Spleen (tissue), 11 donors: ENCODE measurements at regions not wholly inside any gene's neighbourhood (a gene's known extent, or its start where the extent isn't known, plus 50 kb on each side); places are given as distances from the start of the nearest gene placed in this dataset.

Experiments used
- DNase-seq: peaks from one replicate; pipeline ENCODE4 v3.0.0-alpha.2; 2020
- H3K27ac ChIP-seq, 8 donors: fragments of 200-600 bp; sonication (generic) in 7 of 8; 1 replicate in 4 of 8; 2 replicates in 4 of 8; pipeline versions ENCODE4 v1.5.0 to v1.8.0; 2016 to 2021; ENCODE audit warnings: inconsistent platforms in 4 of 8, mild to moderate bottlenecking in 4 of 8, moderate library complexity in 1 of 8
- H3K27me3 ChIP-seq, 7 donors: fragments of 200-600 bp; sonication (generic) in 6 of 7; replicated peaks in 1 of 7; 1 replicate in 4 of 7; 2 replicates in 3 of 7; pipeline versions ENCODE4 v1.5.0 to v1.8.0; 2016 to 2021; ENCODE audit warnings: inconsistent platforms in 3 of 7, mild to moderate bottlenecking in 1 of 7
- H3K36me3 ChIP-seq, 6 donors: fragments of 200-600 bp; sonication (generic) in 5 of 6; 1 replicate in 4 of 6; 2 replicates in 2 of 6; pipeline versions ENCODE4 v1.5.0 to v1.8.0; 2016 to 2021; ENCODE audit warnings: inconsistent platforms in 2 of 6
- H3K4me1 ChIP-seq, 6 donors: fragments of 200-600 bp; sonication (generic) in 5 of 6; 1 replicate in 3 of 6; 2 replicates in 3 of 6; pipeline versions ENCODE4 v1.5.0 to v1.8.0; 2016 to 2021; ENCODE audit warnings: inconsistent platforms in 3 of 6
- H3K4me3 ChIP-seq, 8 donors: fragments of 200-600 bp; sonication (generic) in 7 of 8; 1 replicate in 4 of 8; 2 replicates in 4 of 8; pipeline versions ENCODE4 v1.5.0 to v1.8.0; 2016 to 2021; ENCODE audit warnings: inconsistent platforms in 4 of 8, mild to moderate bottlenecking in 4 of 8, moderate library complexity in 2 of 8
- H3K9me3 ChIP-seq, 8 donors: fragments of 200-600 bp; sonication (generic) in 7 of 8; 1 replicate in 4 of 8; 2 replicates in 4 of 8; pipeline versions ENCODE4 v1.5.0 to v1.8.0; 2016 to 2021; ENCODE audit warnings: inconsistent platforms in 4 of 8
- POLR2A ChIP-seq, 3 donors: fragments of 450-650 bp; IDR thresholded peaks; one replicate each; pipeline ENCODE4 v1.5.1; 2017; ENCODE audit warnings: antibody characterized with exemption in 3 of 3, mild to moderate bottlenecking in 1 of 3
- POLR2AphosphoS5 ChIP-seq, 3 donors: sonication (generic); formaldehyde crosslinking; IDR thresholded peaks; one replicate each; pipeline ENCODE4 v1.5.1; 2017; ENCODE audit warnings: antibody characterized with exemption in 3 of 3
- WGBS, 5 donors: extraction: QIAGEN DNeasy Blood & Tissue Kit in 3 of 5; methylation state at CpG; one replicate each; pipeline versions ENCODE4 v1.1.5 to v1.1.7; 2013 to 2018; 5-methylcytosine and 5-hydroxymethylcytosine counted together
- intact Hi-C: fragments of 100-400 bp; cut with DNase I; formaldehyde crosslinking; loops from one replicate; pipeline ENCODE4 v1.15.0; 2023; ENCODE audit warnings: low total_unique reads
- TF ChIP-seq, protein P1 (sequence below), 11 experiments: fragments of 200-600 bp in 7 of 11; fragments of 450-650 bp in 4 of 11; sonication (generic) in 4 of 11; IDR thresholded peaks in 8 of 11; conservative IDR thresholded peaks in 3 of 11; 1 replicate in 7 of 11; 2 replicates in 4 of 11; pipeline versions ENCODE4 v1.4.0 to v1.8.0; 2016 to 2021; ENCODE audit warnings: antibody characterized with exemption in 11 of 11, inconsistent platforms in 4 of 11, mild to moderate bottlenecking in 1 of 11
- donor health status: healthy with polysubstance abuse.
- donor health status: DM: no; HTN: no; CAD: no; lungs with moderate emphysema.
- donor health status: DM: no; HTN: no; CAD: no.
- donor health status: Bipolar disorder and iron deficiency.
- donor health status: healthy.
- donor health status: DM: no; HTN: no; CAD: no.
- donor health status: DM: yes; HTN: yes; CAD: no.

DNA sequence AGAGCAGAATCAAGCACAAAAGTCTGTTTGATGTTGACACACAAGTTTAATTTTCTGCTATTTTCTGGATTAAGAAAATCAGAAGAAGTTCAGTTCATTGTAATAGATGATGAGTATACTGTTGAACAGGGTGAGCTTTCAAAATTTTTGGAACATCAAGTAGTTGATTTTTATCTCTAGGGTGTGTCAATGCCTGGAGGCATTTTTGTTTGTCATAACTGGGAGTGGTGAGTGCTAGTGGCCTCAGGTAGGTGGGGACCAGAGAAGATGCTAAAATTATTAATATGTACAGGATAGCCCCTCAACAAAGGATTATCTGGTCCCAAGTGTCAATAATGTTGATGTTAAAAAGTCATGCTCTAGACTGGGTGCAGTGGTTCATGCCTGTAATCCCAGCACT, 279.7 kb upstream of the GNPDA2 start:
- intact Hi-C loops = no loop called here
- no peaks in the 10 kb centered on the region for H3K9me3 ChIP-seq
- no peaks in the 10 kb centered on the region for H3K4me1 ChIP-seq
- no peak for DNase-seq
- no peaks in the 10 kb centered on the region for H3K36me3 ChIP-seq
- TF ChIP-seq POLR2AphosphoS5 (IDR thresholded peaks at IDR 0.05) = no peak
- no peak for TF ChIP-seq POLR2A (IDR thresholded peaks at IDR 0.05)
- TF ChIP-seq, protein P1, sequence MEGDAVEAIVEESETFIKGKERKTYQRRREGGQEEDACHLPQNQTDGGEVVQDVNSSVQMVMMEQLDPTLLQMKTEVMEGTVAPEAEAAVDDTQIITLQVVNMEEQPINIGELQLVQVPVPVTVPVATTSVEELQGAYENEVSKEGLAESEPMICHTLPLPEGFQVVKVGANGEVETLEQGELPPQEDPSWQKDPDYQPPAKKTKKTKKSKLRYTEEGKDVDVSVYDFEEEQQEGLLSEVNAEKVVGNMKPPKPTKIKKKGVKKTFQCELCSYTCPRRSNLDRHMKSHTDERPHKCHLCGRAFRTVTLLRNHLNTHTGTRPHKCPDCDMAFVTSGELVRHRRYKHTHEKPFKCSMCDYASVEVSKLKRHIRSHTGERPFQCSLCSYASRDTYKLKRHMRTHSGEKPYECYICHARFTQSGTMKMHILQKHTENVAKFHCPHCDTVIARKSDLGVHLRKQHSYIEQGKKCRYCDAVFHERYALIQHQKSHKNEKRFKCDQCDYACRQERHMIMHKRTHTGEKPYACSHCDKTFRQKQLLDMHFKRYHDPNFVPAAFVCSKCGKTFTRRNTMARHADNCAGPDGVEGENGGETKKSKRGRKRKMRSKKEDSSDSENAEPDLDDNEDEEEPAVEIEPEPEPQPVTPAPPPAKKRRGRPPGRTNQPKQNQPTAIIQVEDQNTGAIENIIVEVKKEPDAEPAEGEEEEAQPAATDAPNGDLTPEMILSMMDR (IDR thresholded peaks at IDR 0.05 in 8 of 11, conservative IDR thresholded peaks at IDR 0.05 in 3 of 11) = no peak
- no peak overlapping the region for H3K4me3 ChIP-seq
- H3K27me3 ChIP-seq = no peaks in the 10 kb centered on the region
- H3K27ac ChIP-seq = no peak overlapping the region

DNA sequence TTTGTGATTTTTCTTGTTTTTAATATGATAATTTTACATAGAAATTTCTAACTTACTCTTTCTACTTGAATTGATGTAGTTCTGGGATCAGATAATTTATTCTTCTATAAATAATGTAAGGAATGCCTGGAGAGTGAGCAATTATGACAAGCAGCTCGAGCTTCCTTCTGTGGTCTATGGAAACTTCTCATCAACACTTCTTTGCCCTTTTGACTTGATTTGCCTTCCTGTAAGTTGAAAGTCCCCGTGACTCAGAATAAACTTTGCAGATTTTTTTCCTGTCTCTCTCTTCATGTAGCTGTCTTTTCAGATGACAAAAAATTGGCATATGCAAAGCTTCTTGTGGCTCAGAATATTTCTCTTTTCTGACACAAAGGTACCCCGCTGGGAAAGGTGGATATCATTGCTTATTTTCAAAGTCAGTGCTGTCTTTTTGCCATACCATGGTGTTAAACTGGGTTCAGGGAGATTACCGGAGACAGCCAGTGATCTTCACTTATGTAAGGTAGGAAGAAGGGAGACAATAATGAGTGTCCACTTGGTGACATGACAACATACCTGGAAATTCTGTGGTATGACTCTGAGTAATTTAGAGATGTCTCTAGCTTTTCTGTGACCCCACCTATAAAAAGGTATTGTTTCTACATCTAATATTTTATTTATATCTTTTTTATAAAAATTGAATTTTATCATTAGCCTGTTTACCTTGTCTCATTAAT, 278.6 kb upstream of the GNPDA2 start:
- H3K4me1 ChIP-seq = no peaks in the 10 kb centered on the region
- DNase-seq = no peak
- intact Hi-C loops = no loop called here
- H3K27me3 ChIP-seq = no peaks in the 10 kb centered on the region
- H3K36me3 ChIP-seq = no peaks in the 10 kb centered on the region
- no peak overlapping the region for H3K27ac ChIP-seq
- H3K4me3 ChIP-seq = no peak overlapping the region
- H3K9me3 ChIP-seq = no peaks in the 10 kb centered on the region
- TF ChIP-seq POLR2AphosphoS5 (IDR thresholded peaks at IDR 0.05) = no peak
- no peak for TF ChIP-seq POLR2A (IDR thresholded peaks at IDR 0.05)
- TF ChIP-seq, protein P1 (IDR thresholded peaks at IDR 0.05 in 8 of 11, conservative IDR thresholded peaks at IDR 0.05 in 3 of 11) = no peak
- 38 to 56% (median 48%) methylated on average over 4 of the region's 4 CpGs for WGBS, 5 donors

DNA sequence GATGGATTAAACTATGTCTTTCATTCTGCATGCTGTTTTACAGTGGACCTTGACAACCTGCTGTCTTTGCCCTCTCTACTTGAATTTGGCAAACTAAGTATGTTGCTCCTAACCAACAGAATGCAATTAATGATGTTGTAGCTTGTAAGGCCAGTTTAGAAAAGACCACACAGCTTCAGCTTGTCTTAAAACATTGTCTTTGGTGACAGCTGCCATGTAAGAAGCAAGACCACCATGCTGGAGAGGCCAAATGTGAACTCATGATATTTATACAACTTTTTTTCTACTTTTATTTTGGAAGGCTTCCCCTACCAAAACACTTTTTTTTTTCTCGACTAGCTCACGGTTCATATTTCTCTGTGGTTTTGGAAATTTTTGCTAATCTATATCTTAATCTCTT, 278.0 kb upstream of the GNPDA2 start:
- Histone ChIP-seq H3K9me3 (no peaks in the 10 kb centered on the region), H3K27me3 (no peaks in the 10 kb centered on the region), H3K36me3 (no peaks in the 10 kb centered on the region), H3K4me1 (no peaks in the 10 kb centered on the region), H3K4me3 (no peak overlapping the region), H3K27ac (no peak overlapping the region)
- intact Hi-C loops = no loop called here
- no peak for DNase-seq
- TF ChIP-seq, protein P1 (IDR thresholded peaks at IDR 0.05 in 8 of 11, conservative IDR thresholded peaks at IDR 0.05 in 3 of 11) = no peak
- TF ChIP-seq POLR2A (IDR thresholded peaks at IDR 0.05) = no peak
- TF ChIP-seq POLR2AphosphoS5 (IDR thresholded peaks at IDR 0.05) = no peak
- WGBS, 5 donors = 77 to 94% (median 87%) methylated on average over 2 of the region's 2 CpGs

DNA sequence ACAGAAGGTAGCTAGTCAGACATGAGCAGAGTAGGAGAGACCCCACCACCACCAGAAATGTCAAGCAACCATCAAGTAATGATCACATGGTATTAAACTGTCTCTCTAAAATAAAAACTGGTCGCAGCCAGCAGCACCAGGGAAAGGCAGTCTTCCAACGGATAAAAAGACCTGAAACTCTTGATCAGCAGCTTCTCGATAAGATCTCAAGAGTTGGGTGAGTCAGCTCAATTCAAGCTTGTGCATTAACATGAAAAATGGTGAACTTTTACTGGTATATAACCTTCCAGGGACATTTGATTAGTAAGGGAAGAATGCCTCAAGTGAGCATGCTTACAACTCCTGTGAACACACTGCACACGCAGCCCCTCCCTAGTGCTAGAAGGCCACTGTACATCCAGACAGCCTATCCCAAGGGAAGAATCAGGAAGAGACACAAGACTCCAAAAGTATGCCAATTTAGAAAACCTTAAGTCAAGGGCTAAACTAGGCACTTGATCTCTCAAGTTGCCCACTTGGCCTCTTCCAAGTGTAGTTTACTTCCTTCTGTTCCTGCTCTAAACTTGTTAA, 270.0 kb upstream of the GNPDA2 start:
- Histone ChIP-seq H3K9me3 (peaks cover 0 to 17% (median 0%) of the 10 kb centered on the region in 8 donors), H3K4me1 (no peaks in the 10 kb centered on the region), H3K27ac (no peak overlapping the region), H3K36me3 (no peaks in the 10 kb centered on the region), H3K4me3 (no peak overlapping the region), H3K27me3 (no peaks in the 10 kb centered on the region)
- WGBS, 5 donors = 75 to 89% (median 85%) methylated on average over 4 of the region's 4 CpGs
- intact Hi-C loops = no loop called here
- TF ChIP-seq POLR2AphosphoS5 (IDR thresholded peaks at IDR 0.05) (no peak), POLR2A (IDR thresholded peaks at IDR 0.05) (no peak)
- TF ChIP-seq, protein P1 (IDR thresholded peaks at IDR 0.05 in 8 of 11, conservative IDR thresholded peaks at IDR 0.05 in 3 of 11) = no peak
- no peak for DNase-seq
